ENCODE measurements at regions not wholly inside any gene's neighbourhood (a gene's known extent, or its start where the extent isn't known, plus 50 kb on each side); places are given as distances from the start of the nearest gene placed in this dataset.
A peak's percentile ranks its signal among the peaks of the same experiment; 100 is the strongest.

DNA sequence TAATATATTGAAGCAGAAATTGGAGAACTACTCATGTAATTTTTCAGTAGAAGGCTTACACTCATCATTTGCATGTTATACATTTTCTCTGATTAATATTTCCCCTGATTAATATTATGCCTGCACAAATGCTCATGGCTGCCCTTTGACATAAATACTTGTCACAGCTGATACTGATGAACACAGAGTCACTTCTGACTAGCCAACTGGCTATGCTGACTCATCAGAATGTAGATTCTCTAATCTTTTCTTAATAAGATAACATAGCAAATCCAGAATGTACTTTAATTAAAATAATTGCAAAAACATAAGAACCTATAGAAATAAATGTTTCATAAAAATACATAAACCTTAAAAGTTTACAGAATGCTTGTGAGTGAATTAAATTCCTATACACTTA, 52.4 kb upstream of the C4orf54 start:
- no peak overlapping the region for H4K91ac ChIP-seq (ENCODE audit: insufficient read depth, low read depth, low read length)
- ChIA-PET CTCF (interaction anchor here (1.6 kb wide), 1 partner anchor 36 kb away, joined by 3 read pairs; no protein-coding TSS in a partner anchor), POLR2A (ENCODE audit: unreplicated experiment) (no interaction called here)
- peak overlapping the region; percentile 39; the same call in 1 of the 2 replicates for H3K18ac ChIP-seq (ENCODE audit: low read depth, low read length)
- intact Hi-C loops (cut with micrococcal nuclease), result loop anchor here (5.0 kb wide), 1 partner anchor 148 kb away; the partner anchor contains the start of gene TRMT10A
- ATAC-seq (ENCODE audit: low read depth), result no peak
- no peak overlapping the region for H3K4me2 ChIP-seq (ENCODE audit: low read depth, low read length)
- no peak overlapping the region for H3K27ac ChIP-seq (ENCODE audit: insufficient read depth, low read length)
- no peak for TF ChIP-seq MAZ (IDR thresholded peaks at IDR 0.05; ENCODE audit: borderline replicate concordance, low read depth, low read length)
- TF ChIP-seq MAFK (IDR thresholded peaks at IDR 0.05; ENCODE audit: low read depth, low read length), result peak; percentile 97
- TF ChIP-seq MXI1 (IDR thresholded peaks at IDR 0.05; ENCODE audit: borderline replicate concordance, low read depth, low read length), result no peak
- no peak overlapping the region for H2BK5ac ChIP-seq (ENCODE audit: low read depth, low read length, poor library complexity, severe bottlenecking)
- H3K9ac ChIP-seq (ENCODE audit: low read depth, low read length), result no peak overlapping the region
- no peak overlapping the region for H3K4me3 ChIP-seq (ENCODE audit: insufficient read depth, low read depth, low read length)
- H2BK15ac ChIP-seq (ENCODE audit: low read depth, low read length), result no peak overlapping the region
- H2AK9ac ChIP-seq (replicated peaks; ENCODE audit: low read depth, low read length, poor library complexity), result no peak overlapping the region
- H3K4me1 ChIP-seq (ENCODE audit: control insufficient read depth, insufficient read depth, low read length), result peaks cover 6% of the 10 kb centered on the region; the same call in 1 of the 2 replicates
- H2BK120ac ChIP-seq (ENCODE audit: low read depth, low read length), result peak overlapping the region; percentile 47
- no peak for DNase-seq
- H3K79me1 ChIP-seq (ENCODE audit: low read depth in 1 of 2, low read length in 2 of 2), result no peaks in the 10 kb centered on the region
- no peaks in the 10 kb centered on the region for H3K27me3 ChIP-seq (ENCODE audit: control insufficient read depth, insufficient read depth, low read length)
- in situ Hi-C loops (cut with MboI; ENCODE audit: low sequenced_read_pairs), result no loop called here
- H3K14ac ChIP-seq (replicated peaks; ENCODE audit: low read depth, low read length), result no peak overlapping the region
- H3K9me3 ChIP-seq (ENCODE audit: control insufficient read depth, insufficient read depth, low read length), result no peaks in the 10 kb centered on the region
- no TSS peak for BruUV-seq (replicated peaks)
- dilution Hi-C loops (cut with HindIII; ENCODE audit: low sequenced_read_pairs, unreplicated experiment), result no loop called here
- H4K8ac ChIP-seq (ENCODE audit: low read depth in 2 of 2, low read length in 2 of 2), result no peak overlapping the region
- H2AFZ ChIP-seq (replicated peaks; ENCODE audit: low read length, poor library complexity), result no peak overlapping the region
- H3K23ac ChIP-seq (ENCODE audit: low read depth, low read length), result no peak overlapping the region
- H3K4ac ChIP-seq (ENCODE audit: low read depth, low read length), result 0 out of 2 replicates have a peak overlapping the region, but pooled peaks have one; percentile 60
- H3K56ac ChIP-seq (ENCODE audit: extremely low read depth, insufficient read depth, low read length), result no peak overlapping the region
- no peaks in the 10 kb centered on the region for H3K36me3 ChIP-seq (ENCODE audit: control insufficient read depth, insufficient read depth, low read length)
- H3K9me1 ChIP-seq (ENCODE audit: insufficient read depth, low read length), result peaks cover 6% of the 10 kb centered on the region; the same call in 1 of the 2 replicates
- no peaks in the 10 kb centered on the region for H4K20me1 ChIP-seq (ENCODE audit: insufficient read depth, low read length)
- peak overlapping the region; percentile 9; the same call in 1 of the 2 replicates for H2BK20ac ChIP-seq (ENCODE audit: low read depth, low read length)
- H4K5ac ChIP-seq (ENCODE audit: low read depth, low read length), result peak overlapping the region; percentile 68; the same call in 1 of the 2 replicates
- H2AK5ac ChIP-seq (ENCODE audit: low read depth, low read length), result no peak overlapping the region

Measured in IMR-90 (cell line).